Activated CD4-positive, alpha-beta memory T cell treated with anti-CD3 and anti-CD28 coated beads, Interleukin-2, amount 10 ng/mL, durations not matched to agents 7 days and 5 days (primary cell): ENCODE measurements at regions not wholly inside any gene's neighbourhood (a gene's known extent, or its start where the extent isn't known, plus 50 kb on each side); places are given as distances from the start of the nearest gene placed in this dataset.
"Not testable (repeated sequence)": the region's sequence is repeated elsewhere in the genome, so short reads cannot be mapped to it uniquely, and the experiment has no call there.

Source experiments
- CTCF ChIA-PET: fragments of 350-600 bp; sonication (Branson Sonifier 250); formaldehyde crosslinking; loops from one replicate; lab custom pipeline; 2021; ENCODE audit warnings: antibody characterized with exemption, inconsistent platforms; lab: Charles Lee
- POLR2A ChIA-PET: fragments of 350-600 bp; sonication (Branson Sonifier 250); formaldehyde crosslinking; loops from one replicate; lab custom pipeline; 2021; ENCODE audit warnings: antibody characterized with exemption; lab: Charles Lee
- DNase-seq: peaks from one replicate; pipeline ENCODE4 v3.0.0-alpha.2; 2020
- H3K27ac Mint-ChIP-seq: one replicate; pipeline ENCODE4 v1.8.0; 2021; ENCODE audit warnings: mild to moderate bottlenecking, mixed read lengths
- H3K27me3 Mint-ChIP-seq: one replicate; pipeline ENCODE4 v1.8.0; 2021; ENCODE audit warnings: mixed read lengths
- H3K36me3 Mint-ChIP-seq: one replicate; pipeline ENCODE4 v1.8.0; 2021; ENCODE audit warnings: low read depth, mixed read lengths
- H3K4me1 Mint-ChIP-seq: one replicate; pipeline ENCODE4 v1.8.0; 2021; ENCODE audit warnings: mixed read lengths
- H3K4me3 Mint-ChIP-seq: one replicate; pipeline ENCODE4 v1.8.0; 2021; ENCODE audit warnings: mild to moderate bottlenecking, mixed read lengths
- H3K9me3 Mint-ChIP-seq: one replicate; pipeline ENCODE4 v1.8.0; 2021; ENCODE audit warnings: mixed read lengths

DNA sequence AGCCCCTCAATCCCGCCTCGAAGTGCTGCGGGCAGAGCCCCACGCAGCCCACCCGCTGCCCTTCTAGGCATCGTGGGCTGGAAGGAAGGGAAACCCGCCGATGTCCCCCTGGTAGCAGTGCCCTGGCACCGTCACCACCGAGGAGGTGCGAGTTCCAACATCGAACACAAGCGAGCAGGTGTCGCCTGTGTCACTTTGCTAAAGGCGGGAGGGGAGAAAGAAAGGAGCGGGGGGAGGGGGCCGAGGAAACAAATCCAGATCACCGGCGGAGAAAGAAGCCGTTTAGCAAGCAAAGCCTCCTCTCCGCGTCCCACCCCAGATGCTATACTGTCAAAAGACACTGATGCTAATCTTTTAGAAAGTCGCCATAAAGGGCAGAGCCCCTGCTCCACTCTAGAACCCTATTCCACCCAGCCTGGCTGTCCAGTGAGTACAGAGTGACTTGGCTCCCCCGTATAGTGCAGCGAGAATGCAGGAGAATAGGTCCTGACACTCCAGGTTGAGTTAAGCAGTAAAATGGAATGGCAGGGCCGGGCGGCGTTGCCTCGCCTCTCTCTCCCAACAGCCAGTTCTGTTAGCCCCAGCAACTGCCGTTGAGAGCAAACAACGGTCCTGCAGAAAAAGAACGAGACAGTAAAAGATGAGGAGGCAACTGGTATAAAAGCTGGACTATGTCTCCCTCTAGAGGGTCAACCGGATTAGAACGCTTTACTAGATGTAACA lies 67.9 kb upstream of the USP15 start:
- Mint-ChIP-seq H3K4me3 (peak overlapping the region; percentile 60), H3K9me3 (no peaks in the 10 kb centered on the region), H3K27ac (no peak overlapping the region), H3K27me3 (peaks cover 64% of the 10 kb centered on the region), H3K36me3 (no peaks in the 10 kb centered on the region), H3K4me1 (peaks cover 24% of the 10 kb centered on the region)
- POLR2A ChIA-PET: no interaction called here
- CTCF ChIA-PET: interaction anchor here (1.0 to 2.9 kb wide), 6 partner anchors 18 to 70 kb away, joined by 3 to 11 read pairs (median 3); partner anchors contain the start of gene USP15
- peak; percentile 46 for DNase-seq

DNA sequence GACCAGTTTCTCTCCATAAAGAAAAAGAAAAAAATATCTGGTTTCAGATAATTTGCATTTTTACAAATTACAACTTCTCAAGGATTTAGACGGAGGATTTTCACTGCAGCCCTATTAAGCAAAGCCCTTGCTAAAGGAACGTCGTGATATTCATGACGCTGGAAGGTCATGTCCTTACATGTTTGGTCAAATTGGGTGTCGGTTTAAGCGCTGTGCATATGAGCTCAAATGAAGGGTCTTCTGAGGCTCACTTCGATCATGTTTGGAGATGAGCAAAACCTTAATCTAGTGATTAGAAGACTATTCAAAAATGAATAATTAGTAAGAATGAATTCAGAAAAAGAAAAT lies 67.3 kb upstream of the USP15 start:
- DNase-seq: no peak
- Mint-ChIP-seq H3K4me1 (peaks cover 24% of the 10 kb centered on the region), H3K27me3 (peaks cover 67% of the 10 kb centered on the region), H3K36me3 (no peaks in the 10 kb centered on the region), H3K9me3 (no peaks in the 10 kb centered on the region), H3K27ac (no peak overlapping the region), H3K4me3 (no peak overlapping the region)
- CTCF ChIA-PET: interaction anchor here (1.0 to 2.9 kb wide), 8 partner anchors 10 to 70 kb away, joined by 3 to 11 read pairs (median 4); no protein-coding TSS in a partner anchor
- POLR2A ChIA-PET: no interaction called here

DNA sequence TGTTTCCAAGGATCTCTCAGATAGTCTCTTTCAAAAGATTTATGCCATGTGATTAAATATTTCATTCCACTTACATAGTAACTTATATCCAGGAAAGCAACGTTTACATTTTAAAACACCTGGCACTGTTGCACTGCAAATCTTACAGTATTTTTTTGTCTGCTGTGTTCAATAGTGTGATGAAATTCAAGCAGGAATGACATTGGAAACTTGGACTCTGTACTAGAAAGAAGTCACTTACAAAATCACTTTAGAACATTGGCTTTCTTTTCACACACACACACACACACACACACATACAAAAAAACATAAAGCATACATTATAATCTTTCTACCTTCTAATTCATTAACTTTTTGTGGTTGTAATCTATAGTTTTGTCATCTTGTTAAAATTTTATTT lies 66.2 kb upstream of the USP15 start:
- Mint-ChIP-seq H3K27me3 (peaks cover 64% of the 10 kb centered on the region), H3K4me1 (peaks cover 24% of the 10 kb centered on the region), H3K27ac (no peak overlapping the region), H3K4me3 (no peak overlapping the region), H3K36me3 (no peaks in the 10 kb centered on the region), H3K9me3 (no peaks in the 10 kb centered on the region)
- ChIA-PET CTCF (interaction anchor here (1.3 to 2.9 kb wide), 4 partner anchors 9 to 16 kb away, joined by 4 to 11 read pairs (median 5); no protein-coding TSS in a partner anchor), POLR2A (no interaction called here)
- DNase-seq: no peak

DNA sequence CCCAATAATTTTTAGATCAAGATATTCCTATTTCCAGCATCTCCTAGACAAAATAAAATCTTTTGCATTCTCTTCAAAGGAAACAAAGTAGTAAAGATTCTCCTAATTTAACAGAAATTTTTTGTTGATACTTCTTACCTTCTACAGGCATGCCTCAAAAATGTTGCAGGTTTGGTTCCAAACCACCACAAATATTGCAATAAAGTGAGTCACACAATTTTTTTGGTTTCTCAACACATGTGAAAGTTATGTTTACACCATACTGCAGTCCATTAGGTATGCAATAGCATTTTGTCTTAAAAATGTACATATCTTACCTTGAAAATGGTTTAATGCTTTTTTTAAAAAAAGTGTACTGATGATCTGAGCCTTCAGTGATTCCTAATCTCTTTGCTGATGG lies 65.6 kb upstream of the USP15 start:
- H3K36me3 Mint-ChIP-seq: no peaks in the 10 kb centered on the region
- no peak for DNase-seq
- peaks cover 62% of the 10 kb centered on the region for H3K27me3 Mint-ChIP-seq
- CTCF ChIA-PET: no interaction called here
- no peak overlapping the region for H3K27ac Mint-ChIP-seq
- no peak overlapping the region for H3K4me3 Mint-ChIP-seq
- H3K9me3 Mint-ChIP-seq: no peaks in the 10 kb centered on the region
- POLR2A ChIA-PET: no interaction called here
- peaks cover 24% of the 10 kb centered on the region for H3K4me1 Mint-ChIP-seq

DNA sequence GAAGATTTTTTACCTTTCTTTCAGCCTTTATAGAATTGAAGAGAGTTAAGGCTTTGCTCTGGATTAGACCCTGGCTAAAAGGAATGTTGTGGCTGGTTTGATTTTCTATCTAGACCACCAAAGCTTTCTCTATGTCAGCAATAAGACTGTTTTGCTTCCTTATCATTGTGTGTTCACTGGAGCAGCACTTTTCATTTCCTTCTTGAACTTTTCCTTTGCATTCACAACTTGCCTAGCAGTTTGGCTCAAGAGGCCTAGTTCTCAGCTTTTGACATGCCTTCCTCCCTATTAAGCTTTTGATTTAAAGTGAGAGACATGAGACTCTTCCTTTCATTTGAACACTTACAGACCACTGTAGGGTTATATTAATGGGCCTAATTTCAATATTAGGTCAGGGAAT lies 64.1 kb upstream of the USP15 start:
- POLR2A ChIA-PET: no interaction called here
- no peak for DNase-seq
- H3K9me3 Mint-ChIP-seq: peaks cover 3% of the 10 kb centered on the region
- H3K27ac Mint-ChIP-seq: no peak overlapping the region
- H3K36me3 Mint-ChIP-seq: no peaks in the 10 kb centered on the region
- no peak overlapping the region for H3K4me3 Mint-ChIP-seq
- H3K4me1 Mint-ChIP-seq: peaks cover 16% of the 10 kb centered on the region
- CTCF ChIA-PET: interaction anchor here (1.0 to 1.1 kb wide), 2 partner anchors 12 to 14 kb away, joined by 3 read pairs; no protein-coding TSS in a partner anchor
- H3K27me3 Mint-ChIP-seq: peaks cover 52% of the 10 kb centered on the region

DNA sequence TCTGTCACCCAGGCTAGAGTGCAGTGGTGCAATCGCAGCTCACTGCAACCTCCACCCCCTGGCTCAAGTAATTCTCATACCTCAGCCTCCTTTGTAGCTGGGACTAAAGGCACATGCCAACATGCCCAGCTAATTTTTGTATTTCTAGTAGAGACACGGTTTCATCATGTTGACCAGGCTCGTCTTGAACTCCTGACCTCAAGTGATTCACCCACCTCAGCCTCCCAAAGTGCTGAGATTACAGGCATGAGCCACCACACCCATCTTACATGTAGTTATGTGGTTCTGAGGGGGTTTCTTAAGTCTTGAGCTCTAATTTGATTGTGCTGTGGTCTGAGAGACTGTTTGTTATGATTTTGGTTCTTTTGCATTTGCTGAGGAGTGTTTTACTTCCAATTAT lies 57.3 kb upstream of the USP15 start:
- POLR2A ChIA-PET, H3K4me1 Mint-ChIP-seq, DNase-seq, H3K27ac Mint-ChIP-seq, H3K4me3 Mint-ChIP-seq, H3K36me3 Mint-ChIP-seq, H3K9me3 Mint-ChIP-seq: not testable (repeated sequence)
- CTCF ChIA-PET: interaction anchor here (1.1 to 2.2 kb wide), 2 partner anchors 7 to 9 kb away, joined by 3 to 6 read pairs; no protein-coding TSS in a partner anchor
- peaks cover 22% of the 10 kb centered on the region for H3K27me3 Mint-ChIP-seq

DNA sequence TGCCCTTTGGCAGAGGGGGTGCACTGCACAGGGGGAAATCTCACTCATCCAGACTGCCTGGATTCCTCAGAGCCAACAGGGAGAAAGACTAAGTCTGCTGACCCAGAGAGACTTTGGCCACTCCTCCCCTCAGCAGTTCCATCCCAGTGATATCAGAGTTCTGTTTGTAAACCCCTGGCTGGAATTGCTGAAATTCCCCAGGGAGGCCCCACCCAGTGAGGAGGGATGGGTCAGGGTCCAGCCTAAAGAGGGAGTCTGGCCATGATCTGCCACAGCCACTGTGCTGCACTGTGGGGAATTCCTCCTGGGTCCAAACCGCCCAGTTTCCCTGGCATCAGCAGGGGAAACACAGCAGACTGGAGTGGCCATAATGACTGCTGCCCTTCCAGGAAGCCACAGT lies 54.9 kb upstream of the USP15 start:
- Mint-ChIP-seq H3K27ac (no peak overlapping the region), H3K36me3 (no peaks in the 10 kb centered on the region), H3K4me3 (no peak overlapping the region), H3K9me3 (peaks cover 9% of the 10 kb centered on the region), H3K27me3 (peaks cover 20% of the 10 kb centered on the region), H3K4me1 (no peaks in the 10 kb centered on the region)
- POLR2A ChIA-PET: no interaction called here
- DNase-seq: no peak
- CTCF ChIA-PET: no interaction called here

DNA sequence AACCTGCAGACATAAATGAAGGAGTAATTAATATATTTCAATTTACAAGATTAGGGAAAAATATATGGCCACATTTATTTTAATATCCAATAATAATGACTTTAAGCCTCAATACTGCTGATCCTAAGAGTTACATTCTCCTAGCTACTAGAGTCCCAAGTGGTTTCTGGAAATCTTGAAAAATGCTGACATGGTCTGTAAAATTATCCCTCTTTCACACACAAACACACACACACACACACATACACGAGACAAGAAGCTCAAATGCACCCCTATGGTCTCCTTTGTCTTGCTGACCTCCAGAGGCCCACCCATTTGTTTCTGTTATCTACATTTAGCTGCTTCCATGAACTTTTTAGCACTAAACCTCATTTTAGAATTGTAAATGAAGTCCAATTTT lies 53.0 kb upstream of the USP15 start:
- H3K4me1 Mint-ChIP-seq: no peaks in the 10 kb centered on the region
- H3K27me3 Mint-ChIP-seq: peaks cover 18% of the 10 kb centered on the region
- ChIA-PET POLR2A (no interaction called here), CTCF (interaction anchor here (1.1 kb wide), 1 partner anchor 14 kb away, joined by 4 read pairs; no protein-coding TSS in a partner anchor)
- no peak overlapping the region for H3K27ac Mint-ChIP-seq
- H3K9me3 Mint-ChIP-seq: peaks cover 6% of the 10 kb centered on the region
- no peak for DNase-seq
- H3K36me3 Mint-ChIP-seq: no peaks in the 10 kb centered on the region
- H3K4me3 Mint-ChIP-seq: no peak overlapping the region
